ENCODE measurements at regions not wholly inside any gene's neighbourhood (a gene's known extent, or its start where the extent isn't known, plus 50 kb on each side); places are given as distances from the start of the nearest gene placed in this dataset.

DNA sequence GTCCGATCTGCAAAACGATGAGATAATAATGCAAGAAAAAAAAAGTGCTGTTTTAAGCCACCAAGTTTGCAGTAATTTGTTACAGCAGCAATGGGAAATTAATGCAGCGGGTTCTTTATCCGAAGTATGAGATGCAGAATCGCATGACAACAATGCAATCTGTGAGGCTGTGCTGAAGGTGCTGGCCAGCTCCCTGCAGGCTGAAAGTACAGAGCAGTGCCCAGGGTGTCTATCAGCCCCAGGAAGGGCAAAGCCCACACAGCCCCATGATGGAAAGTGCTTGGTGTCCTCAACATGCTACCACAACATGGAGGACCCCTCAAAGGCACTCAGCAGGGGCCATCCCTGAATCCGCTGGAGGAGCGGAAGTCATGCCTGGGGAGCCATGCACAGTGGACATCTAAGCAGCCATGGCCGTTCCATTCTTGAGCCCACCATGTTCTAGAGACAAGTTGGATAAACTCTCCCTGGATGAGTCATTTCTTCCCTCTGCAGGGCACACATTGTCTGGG lies 199.5 kb upstream of the PFKP start:
- no peak for DNase-seq
- in situ Hi-C loops (cut with HindIII; ENCODE audit: low pct_ligation_motif_present, low sequenced_read_pairs) = no loop called here
- Histone ChIP-seq H3K27ac (no peak overlapping the region), H3K4me3 (ENCODE audit: low read depth, low read length) (no peak overlapping the region), H3K27me3 (replicated peaks) (no peaks in the 10 kb centered on the region), H3K36me3 (replicated peaks) (no peaks in the 10 kb centered on the region)
- TF ChIP-seq, protein P1, sequence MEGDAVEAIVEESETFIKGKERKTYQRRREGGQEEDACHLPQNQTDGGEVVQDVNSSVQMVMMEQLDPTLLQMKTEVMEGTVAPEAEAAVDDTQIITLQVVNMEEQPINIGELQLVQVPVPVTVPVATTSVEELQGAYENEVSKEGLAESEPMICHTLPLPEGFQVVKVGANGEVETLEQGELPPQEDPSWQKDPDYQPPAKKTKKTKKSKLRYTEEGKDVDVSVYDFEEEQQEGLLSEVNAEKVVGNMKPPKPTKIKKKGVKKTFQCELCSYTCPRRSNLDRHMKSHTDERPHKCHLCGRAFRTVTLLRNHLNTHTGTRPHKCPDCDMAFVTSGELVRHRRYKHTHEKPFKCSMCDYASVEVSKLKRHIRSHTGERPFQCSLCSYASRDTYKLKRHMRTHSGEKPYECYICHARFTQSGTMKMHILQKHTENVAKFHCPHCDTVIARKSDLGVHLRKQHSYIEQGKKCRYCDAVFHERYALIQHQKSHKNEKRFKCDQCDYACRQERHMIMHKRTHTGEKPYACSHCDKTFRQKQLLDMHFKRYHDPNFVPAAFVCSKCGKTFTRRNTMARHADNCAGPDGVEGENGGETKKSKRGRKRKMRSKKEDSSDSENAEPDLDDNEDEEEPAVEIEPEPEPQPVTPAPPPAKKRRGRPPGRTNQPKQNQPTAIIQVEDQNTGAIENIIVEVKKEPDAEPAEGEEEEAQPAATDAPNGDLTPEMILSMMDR (IDR thresholded peaks at IDR 0.05; ENCODE audit: low read depth, low read length, missing control alignments) = no peak

DNA sequence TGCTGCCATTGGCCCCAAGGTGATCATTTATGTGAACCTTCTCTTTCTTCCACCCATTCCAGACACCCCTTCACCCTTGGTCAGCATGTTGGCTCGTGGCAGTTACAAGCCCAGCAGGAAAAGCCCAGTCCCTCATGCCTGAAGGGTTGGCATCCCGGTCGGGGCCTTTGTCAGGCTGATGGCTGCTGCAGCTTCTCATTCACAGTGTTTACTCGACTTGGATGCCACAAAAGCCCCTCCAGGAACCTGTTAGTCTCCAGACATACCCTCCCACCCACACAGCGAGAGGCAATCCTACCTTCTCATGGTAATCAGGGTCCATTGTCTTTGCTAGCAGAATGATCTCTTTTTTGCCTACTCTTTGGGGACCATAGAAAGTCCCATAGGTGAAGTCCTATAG lies 200.8 kb upstream of the PFKP start:
- Histone ChIP-seq H3K27ac (no peak overlapping the region), H3K36me3 (replicated peaks) (no peaks in the 10 kb centered on the region)

DNA sequence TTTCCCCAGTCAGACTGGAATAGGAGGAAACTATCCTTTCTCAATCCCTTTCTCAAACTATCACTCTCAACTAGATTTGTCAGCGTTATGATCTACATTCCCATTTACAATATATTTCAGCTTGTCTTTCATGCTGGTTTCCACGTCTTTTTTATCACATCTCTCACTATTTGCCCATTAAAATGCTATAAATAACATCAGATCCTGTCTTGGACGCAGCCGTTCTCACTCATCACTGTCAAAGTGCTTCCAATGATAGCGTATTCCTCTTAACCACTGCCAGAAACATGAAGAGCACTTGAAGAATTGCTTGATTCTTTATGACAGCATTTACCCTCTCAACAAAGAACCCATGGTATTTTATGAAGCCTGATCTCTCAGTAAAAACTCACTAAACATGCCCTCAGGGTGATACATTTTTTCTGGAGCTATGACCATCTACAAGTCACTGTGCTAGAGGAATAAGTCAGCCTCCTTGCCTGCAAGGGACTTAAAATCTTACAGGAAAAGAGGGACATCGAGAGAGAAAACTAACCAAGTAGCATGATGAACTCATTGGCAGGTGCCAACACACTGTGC lies 205.6 kb upstream of the PFKP start:
- no peak for DNase-seq
- Histone ChIP-seq H3K4me3 (ENCODE audit: low read depth, low read length) (no peak overlapping the region), H3K27ac (no peak overlapping the region), H3K27me3 (replicated peaks) (no peaks in the 10 kb centered on the region), H3K36me3 (replicated peaks) (no peaks in the 10 kb centered on the region)
- TF ChIP-seq, protein P1 (IDR thresholded peaks at IDR 0.05; ENCODE audit: low read depth, low read length, missing control alignments) = no peak
- in situ Hi-C loops (cut with HindIII; ENCODE audit: low pct_ligation_motif_present, low sequenced_read_pairs) = no loop called here

More for the DNA sequence above, 200.8 kb upstream of the PFKP start:
- H3K4me3 ChIP-seq (ENCODE audit: low read depth, low read length) = no peak overlapping the region
- TF ChIP-seq, protein P1 (IDR thresholded peaks at IDR 0.05; ENCODE audit: low read depth, low read length, missing control alignments) = no peak
- no peak for DNase-seq
- in situ Hi-C loops (cut with HindIII; ENCODE audit: low pct_ligation_motif_present, low sequenced_read_pairs) = no loop called here
- no peaks in the 10 kb centered on the region for H3K27me3 ChIP-seq (replicated peaks)

DNA sequence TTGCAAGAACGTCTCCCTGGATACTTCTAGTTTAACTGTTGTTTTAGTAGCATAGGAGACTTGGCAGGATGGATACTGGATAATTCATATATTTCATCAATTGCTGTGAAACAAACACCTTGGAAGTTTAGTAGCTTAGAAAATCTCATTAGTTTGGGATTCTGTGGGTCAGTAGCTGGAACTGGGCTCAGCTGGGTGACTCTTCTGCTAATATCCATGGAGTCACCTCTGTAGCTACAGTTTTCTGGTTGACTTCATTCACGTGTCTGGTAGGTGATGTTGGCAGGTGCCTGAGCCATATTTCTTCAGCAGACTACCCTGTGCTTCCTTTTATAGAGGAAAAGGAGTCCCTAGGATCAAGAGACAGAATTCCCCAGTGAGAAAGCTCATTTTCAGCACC lies 208.9 kb upstream of the PFKP start:
- Histone ChIP-seq H3K27me3 (replicated peaks) (no peaks in the 10 kb centered on the region), H3K36me3 (replicated peaks) (no peaks in the 10 kb centered on the region), H3K4me3 (ENCODE audit: low read depth, low read length) (no peak overlapping the region), H3K27ac (no peak overlapping the region)
- TF ChIP-seq, protein P1 (IDR thresholded peaks at IDR 0.05; ENCODE audit: low read depth, low read length, missing control alignments) = no peak
- no peak for DNase-seq
- in situ Hi-C loops (cut with HindIII; ENCODE audit: low pct_ligation_motif_present, low sequenced_read_pairs) = no loop called here

DNA sequence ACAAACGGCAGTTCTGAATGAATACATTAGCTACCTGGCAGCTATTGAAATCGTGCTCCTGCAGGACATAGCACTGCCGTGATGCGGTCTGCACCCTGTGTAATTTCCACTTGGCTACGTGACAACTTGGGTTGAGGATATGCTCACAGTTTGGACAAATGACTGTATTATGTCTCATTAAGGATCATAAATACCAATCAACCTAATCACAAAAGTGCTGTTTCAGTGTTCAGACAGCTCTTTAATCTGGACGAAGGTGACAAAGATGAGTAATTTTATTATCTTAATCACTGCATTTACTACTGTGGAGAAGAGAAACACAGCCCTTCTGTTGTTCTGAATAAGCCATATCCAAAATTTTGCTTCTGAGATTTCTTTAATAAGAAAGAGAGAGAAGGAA lies 210.8 kb upstream of the PFKP start:
- Histone ChIP-seq H3K27me3 (replicated peaks) (no peaks in the 10 kb centered on the region), H3K36me3 (replicated peaks) (no peaks in the 10 kb centered on the region), H3K4me3 (ENCODE audit: low read depth, low read length) (no peak overlapping the region), H3K27ac (no peak overlapping the region)
- DNase-seq = no peak
- in situ Hi-C loops (cut with HindIII; ENCODE audit: low pct_ligation_motif_present, low sequenced_read_pairs) = no loop called here
- TF ChIP-seq, protein P1 (IDR thresholded peaks at IDR 0.05; ENCODE audit: low read depth, low read length, missing control alignments) = no peak

Data from brain microvascular endothelial cell (primary cell).